GM23338 (cell line): ENCODE measurements at regions not wholly inside any gene's neighbourhood (a gene's known extent, or its start where the extent isn't known, plus 50 kb on each side); places are given as distances from the start of the nearest gene placed in this dataset.

ENCODE experiments used
- ATAC-seq: fragments of 200-7000 bp; cut with Tn5 transposase; 3 replicates; pipeline ENCODE4 v1.9.1; 2020
- DNase-seq: peaks from one replicate; pipeline ENCODE4 v3.0.0-alpha.2; 2015; ENCODE audit warnings: low spot score
- H2AFZ ChIP-seq: fragments of 200-600 bp; sonication (generic); 2 replicates; pipeline ENCODE4 v1.8.0; 2016; ENCODE audit warnings: antibody characterized with exemption, mild to moderate bottlenecking, moderate library complexity
- H3F3A ChIP-seq: fragments of 200-600 bp; sonication (generic); replicated peaks from 2 replicates; pipeline ENCODE4 v1.8.0; 2017; ENCODE audit warnings: antibody characterized with exemption, mixed run types, low read depth
- H3K27ac ChIP-seq: fragments of 200-600 bp; sonication (generic); 2 replicates; pipeline ENCODE4 v1.6.1; 2016; ENCODE audit warnings: low read depth
- H3K27me3 ChIP-seq: fragments of 200-600 bp; sonication (generic); 2 replicates; pipeline ENCODE4 v1.8.0; 2016; ENCODE audit warnings: mild to moderate bottlenecking, mixed run types, moderate library complexity; ENCODE audit not compliant: insufficient read depth
- H3K36me3 ChIP-seq: fragments of 200-600 bp; sonication (generic); 2 replicates; pipeline ENCODE4 v1.8.0; 2016; ENCODE audit warnings: mild to moderate bottlenecking; ENCODE audit not compliant: insufficient read depth
- H3K4me1 ChIP-seq: fragments of 200-600 bp; sonication (generic); 2 replicates; pipeline ENCODE4 v1.8.0; 2016; ENCODE audit warnings: mild to moderate bottlenecking, moderate library complexity; ENCODE audit not compliant: insufficient read depth
- H3K4me2 ChIP-seq: fragments of 200-600 bp; sonication (generic); 2 replicates; pipeline ENCODE4 v1.7.1; 2017; ENCODE audit warnings: mixed run types
- H3K4me3 ChIP-seq: fragments of 200-600 bp; sonication (generic); 2 replicates; pipeline ENCODE4 v1.6.1; 2016; ENCODE audit warnings: mixed run types
- H3K79me2 ChIP-seq: fragments of 200-600 bp; sonication (generic); replicated peaks from 2 replicates; pipeline ENCODE4 v1.8.0; 2017; ENCODE audit warnings: mild to moderate bottlenecking; ENCODE audit not compliant: insufficient read depth
- H3K9me2 ChIP-seq: fragments of 200-600 bp; sonication (generic); 2 replicates; pipeline ENCODE4 v1.8.0; 2017; ENCODE audit not compliant: insufficient read depth
- H4K20me1 ChIP-seq: fragments of 200-600 bp; sonication (generic); replicated peaks from 2 replicates; pipeline ENCODE4 v1.8.0; 2017; ENCODE audit warnings: mild to moderate bottlenecking; ENCODE audit not compliant: insufficient read depth
- H3K27ac Mint-ChIP-seq: 2 replicates; pipeline ENCODE4 v1.8.0; 2020; ENCODE audit warnings: inconsistent platforms, mild to moderate bottlenecking, moderate library complexity, mixed read lengths
- H3K27me3 Mint-ChIP-seq: 3 replicates; pipeline ENCODE4 v1.8.0; 2022; ENCODE audit warnings: low read depth, mild to moderate bottlenecking, moderate library complexity, mixed read lengths, inconsistent platforms; ENCODE audit not compliant: insufficient read depth, poor library complexity
- H3K36me3 Mint-ChIP-seq: 3 replicates; pipeline ENCODE4 v1.8.0; 2021; ENCODE audit warnings: low read depth, mild to moderate bottlenecking, inconsistent platforms, moderate library complexity, mixed read lengths
- H3K4me1 Mint-ChIP-seq: 3 replicates; pipeline ENCODE4 v1.8.0; 2020; ENCODE audit warnings: mild to moderate bottlenecking, inconsistent platforms, mixed read lengths
- H3K4me3 Mint-ChIP-seq: 3 replicates; pipeline ENCODE4 v1.8.0; 2021; ENCODE audit warnings: moderate library complexity, mild to moderate bottlenecking, inconsistent platforms, mixed read lengths
- H3K9me3 Mint-ChIP-seq: 3 replicates; pipeline ENCODE4 v1.8.0; 2020; ENCODE audit warnings: moderate library complexity, mild to moderate bottlenecking, inconsistent platforms, mixed read lengths
- CREB1 ChIP-seq: fragments of 250-450 bp; sonication (Bioruptor Pico); IDR thresholded peaks from 2 replicates; pipeline ENCODE4 v1.5.0; 2020; ENCODE audit warnings: low read depth, mild to moderate bottlenecking, moderate library complexity
- ETS1 ChIP-seq: IDR thresholded peaks from 2 replicates; pipeline ENCODE4 v1.6.1; 2016; ENCODE audit warnings: antibody characterized with exemption
- EZH2 ChIP-seq: fragments of 200-600 bp; sonication (generic); IDR thresholded peaks from one replicate; pipeline ENCODE4 v1.8.0; 2017; ENCODE audit warnings: antibody characterized with exemption, mild to moderate bottlenecking, low read depth; ENCODE audit not compliant: unreplicated experiment
- EZH2phosphoT487 ChIP-seq: fragments of 200-600 bp; sonication (generic); IDR thresholded peaks from one replicate; pipeline ENCODE4 v1.8.1; 2018; ENCODE audit warnings: antibody characterized with exemption; ENCODE audit not compliant: unreplicated experiment
- JUNB ChIP-seq: IDR thresholded peaks from one replicate; pipeline ENCODE4 v1.6.1; 2016; ENCODE audit warnings: antibody characterized with exemption; ENCODE audit not compliant: unreplicated experiment
- NANOG ChIP-seq: IDR thresholded peaks from 2 replicates; pipeline ENCODE4 v1.6.1; 2016; ENCODE audit warnings: antibody characterized with exemption, borderline replicate concordance
- POLR2AphosphoS5 ChIP-seq: IDR thresholded peaks from 2 replicates; pipeline ENCODE4 v1.6.1; 2016; ENCODE audit warnings: antibody characterized with exemption, low read depth
- STAT1 ChIP-seq: IDR thresholded peaks from one replicate; pipeline ENCODE4 v1.6.1; 2016; ENCODE audit warnings: antibody characterized with exemption; ENCODE audit not compliant: unreplicated experiment
- ZNF114 ChIP-seq: fragments of 250-450 bp; sonication (Bioruptor Pico); IDR thresholded peaks from 2 replicates; pipeline ENCODE4 v1.5.0; 2020; ENCODE audit warnings: mild to moderate bottlenecking, moderate library complexity
- TF ChIP-seq, protein P1 (sequence below): IDR thresholded peaks from one replicate; pipeline ENCODE4 v1.6.1; 2018; ENCODE audit warnings: antibody characterized with exemption; ENCODE audit not compliant: unreplicated experiment

DNA sequence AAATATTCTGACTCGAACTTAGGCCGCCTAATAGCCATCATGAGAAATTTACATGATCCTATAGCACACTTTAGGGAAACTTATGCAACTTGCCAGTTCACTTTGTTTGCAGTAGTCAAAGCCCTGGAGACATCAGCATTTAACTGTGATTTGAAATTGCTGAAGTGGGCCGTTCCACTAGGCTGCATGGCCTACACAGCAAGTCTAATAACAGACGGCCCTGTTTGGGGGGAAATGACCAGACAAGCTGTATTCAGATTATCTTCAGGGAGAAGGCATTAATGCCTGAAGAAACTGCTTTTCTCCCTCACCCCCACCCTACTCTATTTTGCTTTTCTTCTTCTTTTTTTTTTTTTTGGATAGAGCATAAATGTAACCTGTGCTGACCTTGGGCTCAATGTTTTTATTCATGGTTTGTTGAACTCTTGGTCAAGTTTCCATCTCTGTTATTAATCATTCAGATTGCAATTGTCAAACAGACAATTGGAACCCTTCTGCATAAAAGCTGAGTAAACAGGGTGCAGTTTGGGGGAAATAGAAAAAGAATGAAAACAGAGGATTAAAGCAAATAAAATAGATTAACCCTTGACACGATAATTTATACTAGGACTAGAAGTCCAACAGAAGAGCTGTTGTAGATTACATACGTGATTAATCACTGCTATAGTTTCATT lies 1928.2 kb upstream of the WWC1 start:
- Histone ChIP-seq H3K36me3 (no peaks in the 10 kb centered on the region), H2AFZ (no peak overlapping the region)
- H3K4me1 Mint-ChIP-seq: peaks cover 3% of the 10 kb centered on the region; the same call in 2 of the 3 replicates

GRCh38 chr5:166365164-166365563 lies 1926.3 kb upstream of the WWC1 start:
- H2AFZ ChIP-seq: no peak overlapping the region
- no peak overlapping the region for H3K27ac Mint-ChIP-seq
- no peak for DNase-seq
- TF ChIP-seq POLR2AphosphoS5 (no peak), JUNB (no peak), ZNF114 (CRISPR knock-in tag) (no peak), EZH2 (no peak), CREB1 (CRISPR knock-in tag) (no peak), ETS1 (no peak), NANOG (no peak), STAT1 (no peak)
- TF ChIP-seq, protein P1, sequence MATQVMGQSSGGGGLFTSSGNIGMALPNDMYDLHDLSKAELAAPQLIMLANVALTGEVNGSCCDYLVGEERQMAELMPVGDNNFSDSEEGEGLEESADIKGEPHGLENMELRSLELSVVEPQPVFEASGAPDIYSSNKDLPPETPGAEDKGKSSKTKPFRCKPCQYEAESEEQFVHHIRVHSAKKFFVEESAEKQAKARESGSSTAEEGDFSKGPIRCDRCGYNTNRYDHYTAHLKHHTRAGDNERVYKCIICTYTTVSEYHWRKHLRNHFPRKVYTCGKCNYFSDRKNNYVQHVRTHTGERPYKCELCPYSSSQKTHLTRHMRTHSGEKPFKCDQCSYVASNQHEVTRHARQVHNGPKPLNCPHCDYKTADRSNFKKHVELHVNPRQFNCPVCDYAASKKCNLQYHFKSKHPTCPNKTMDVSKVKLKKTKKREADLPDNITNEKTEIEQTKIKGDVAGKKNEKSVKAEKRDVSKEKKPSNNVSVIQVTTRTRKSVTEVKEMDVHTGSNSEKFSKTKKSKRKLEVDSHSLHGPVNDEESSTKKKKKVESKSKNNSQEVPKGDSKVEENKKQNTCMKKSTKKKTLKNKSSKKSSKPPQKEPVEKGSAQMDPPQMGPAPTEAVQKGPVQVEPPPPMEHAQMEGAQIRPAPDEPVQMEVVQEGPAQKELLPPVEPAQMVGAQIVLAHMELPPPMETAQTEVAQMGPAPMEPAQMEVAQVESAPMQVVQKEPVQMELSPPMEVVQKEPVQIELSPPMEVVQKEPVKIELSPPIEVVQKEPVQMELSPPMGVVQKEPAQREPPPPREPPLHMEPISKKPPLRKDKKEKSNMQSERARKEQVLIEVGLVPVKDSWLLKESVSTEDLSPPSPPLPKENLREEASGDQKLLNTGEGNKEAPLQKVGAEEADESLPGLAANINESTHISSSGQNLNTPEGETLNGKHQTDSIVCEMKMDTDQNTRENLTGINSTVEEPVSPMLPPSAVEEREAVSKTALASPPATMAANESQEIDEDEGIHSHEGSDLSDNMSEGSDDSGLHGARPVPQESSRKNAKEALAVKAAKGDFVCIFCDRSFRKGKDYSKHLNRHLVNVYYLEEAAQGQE: no peak

More for the DNA sequence above, 1928.2 kb upstream of the WWC1 start:
- Histone ChIP-seq H3K9me2 (peaks cover 4% of the 10 kb centered on the region; the same call in 1 of the 2 replicates), H3K27ac (no peak overlapping the region), H3K4me1 (no peaks in the 10 kb centered on the region), H3K79me2 (no peaks in the 10 kb centered on the region), H4K20me1 (no peaks in the 10 kb centered on the region; the same call in 1 of the 2 replicates), H3K27me3 (peaks cover 12% of the 10 kb centered on the region), H3K4me3 (no peak overlapping the region), H3F3A (no peaks in the 10 kb centered on the region), H3K4me2 (no peak overlapping the region)
- TF ChIP-seq STAT1 (no peak), EZH2 (no peak), ZNF114 (CRISPR knock-in tag) (no peak), EZH2phosphoT487 (no peak), ETS1 (no peak)
- TF ChIP-seq, protein P1: no peak
- ATAC-seq (no peak), DNase-seq (no peak)
- Mint-ChIP-seq H3K27me3 (no peaks in the 10 kb centered on the region), H3K36me3 (peaks cover 9% of the 10 kb centered on the region; the same call in 2 of the 3 replicates), H3K9me3 (peaks cover 7% of the 10 kb centered on the region), H3K4me3 (no peak overlapping the region), H3K27ac (no peak overlapping the region)

More at GRCh38 chr5:166365164-166365563, 1926.3 kb upstream of the WWC1 start:
- no peaks in the 10 kb centered on the region for H3K79me2 ChIP-seq
- ATAC-seq: no peak
- H3K9me3 Mint-ChIP-seq: peaks cover 7% of the 10 kb centered on the region
- peaks cover 7% of the 10 kb centered on the region; the same call in 2 of the 3 replicates for H3K4me1 Mint-ChIP-seq
- no peaks in the 10 kb centered on the region for H3K36me3 ChIP-seq
- no peaks in the 10 kb centered on the region; the same call in 1 of the 2 replicates for H4K20me1 ChIP-seq
- no peaks in the 10 kb centered on the region for H3F3A ChIP-seq
- no peaks in the 10 kb centered on the region for H3K9me2 ChIP-seq
- H3K4me2 ChIP-seq: no peak overlapping the region
- H3K4me3 Mint-ChIP-seq: no peak overlapping the region
- H3K4me3 ChIP-seq: no peak overlapping the region
- H3K4me1 ChIP-seq: peaks cover 12% of the 10 kb centered on the region
- H3K27me3 ChIP-seq: peaks cover 25% of the 10 kb centered on the region
- H3K27ac ChIP-seq: no peak overlapping the region
- peaks cover 9% of the 10 kb centered on the region; the same call in 2 of the 3 replicates for H3K36me3 Mint-ChIP-seq
- H3K27me3 Mint-ChIP-seq: no peaks in the 10 kb centered on the region
